BE2C (cell line): ENCODE measurements at regions not wholly inside any gene's neighbourhood (a gene's known extent, or its start where the extent isn't known, plus 50 kb on each side); places are given as distances from the start of the nearest gene placed in this dataset.

ENCODE experiments used
- DNase-seq: peaks from one replicate; pipeline ENCODE4 v3.0.0-alpha.2; 2020
- H3K27me3 ChIP-seq: fragments of 250-450 bp; sonication (Bioruptor Pico); 2 replicates; pipeline ENCODE4 v1.5.1; 2020; ENCODE audit warnings: mild to moderate bottlenecking
- H3K36me3 ChIP-seq: fragments of 250-450 bp; sonication (Bioruptor Pico); 2 replicates; pipeline ENCODE4 v1.5.1; 2020; ENCODE audit warnings: mild to moderate bottlenecking
- H3K4me1 ChIP-seq: fragments of 250-450 bp; sonication (Bioruptor Pico); 2 replicates; pipeline ENCODE4 v1.5.1; 2020
- H3K4me3 ChIP-seq: 2 replicates; pipeline ENCODE4 v1.5.1; 2011; ENCODE audit warnings: low read depth, low read length
- H3K9me3 ChIP-seq: fragments of 250-450 bp; sonication (Bioruptor Pico); 2 replicates; pipeline ENCODE4 v1.5.1; 2020
- CTCF ChIP-seq: IDR thresholded peaks from 2 replicates; pipeline ENCODE4 v1.5.1; 2012; ENCODE audit warnings: mild to moderate bottlenecking, low read depth, low read length

- TF ChIP-seq CTCF: no peak
- Histone ChIP-seq H3K4me1 (no peaks in the 10 kb centered on the region; the same call in 1 of the 2 replicates), H3K4me3 (no peak overlapping the region), H3K36me3 (no peaks in the 10 kb centered on the region), H3K27me3 (no peaks in the 10 kb centered on the region), H3K9me3 (no peaks in the 10 kb centered on the region)
- DNase-seq: no peak
Measured at GRCh38 chr5:103901885-103902284, 339.3 kb upstream of the NUDT12 start.

GRCh38 chr5:103896593-103896992, 334.0 kb upstream of the NUDT12 start:
- Histone ChIP-seq H3K36me3 (no peaks in the 10 kb centered on the region), H3K9me3 (no peaks in the 10 kb centered on the region), H3K4me1 (peaks cover 3% of the 10 kb centered on the region; the same call in 1 of the 2 replicates), H3K4me3 (no peak overlapping the region), H3K27me3 (no peaks in the 10 kb centered on the region)
- no peak for TF ChIP-seq CTCF
- DNase-seq: no peak

GRCh38 chr5:103895738-103896137, 333.1 kb upstream of the NUDT12 start:
- peaks cover 3% of the 10 kb centered on the region; the same call in 1 of the 2 replicates for H3K4me1 ChIP-seq
- no peak for TF ChIP-seq CTCF
- H3K27me3 ChIP-seq: no peaks in the 10 kb centered on the region
- H3K36me3 ChIP-seq: no peaks in the 10 kb centered on the region
- H3K4me3 ChIP-seq: no peak overlapping the region
- DNase-seq: no peak
- H3K9me3 ChIP-seq: no peaks in the 10 kb centered on the region

GRCh38 chr5:103894882-103895281, 332.3 kb upstream of the NUDT12 start:
- TF ChIP-seq CTCF: no peak
- H3K9me3 ChIP-seq: no peaks in the 10 kb centered on the region
- 0 out of 2 replicates have a peak, but pooled peaks cover 3% of the 10 kb centered on the region for H3K4me1 ChIP-seq
- H3K4me3 ChIP-seq: no peak overlapping the region
- H3K27me3 ChIP-seq: no peaks in the 10 kb centered on the region
- H3K36me3 ChIP-seq: no peaks in the 10 kb centered on the region
- peak; percentile 24 for DNase-seq

- H3K4me1 ChIP-seq: 0 out of 2 replicates have a peak, but pooled peaks cover 3% of the 10 kb centered on the region
- no peak for TF ChIP-seq CTCF
- no peak for DNase-seq
Measured at GRCh38 chr5:103891151-103891550, 328.6 kb upstream of the NUDT12 start.

GRCh38 chr5:103890313-103890712, 327.7 kb upstream of the NUDT12 start:
- Histone ChIP-seq H3K27me3 (no peaks in the 10 kb centered on the region), H3K9me3 (no peaks in the 10 kb centered on the region), H3K4me1 (0 out of 2 replicates have a peak, but pooled peaks cover 3% of the 10 kb centered on the region), H3K36me3 (no peaks in the 10 kb centered on the region), H3K4me3 (no peak overlapping the region)
- TF ChIP-seq CTCF: no peak
- DNase-seq: no peak

More at GRCh38 chr5:103891151-103891550, 328.6 kb upstream of the NUDT12 start:
- Histone ChIP-seq H3K4me3 (no peak overlapping the region), H3K36me3 (no peaks in the 10 kb centered on the region), H3K9me3 (no peaks in the 10 kb centered on the region), H3K27me3 (no peaks in the 10 kb centered on the region)
